Omental fat pad (tissue), 3 donors: ENCODE measurements at regions not wholly inside any gene's neighbourhood (a gene's known extent, or its start where the extent isn't known, plus 50 kb on each side); places are given as distances from the start of the nearest gene placed in this dataset.

Experiments
- ATAC-seq: fragments of 150-250 bp; one replicate; pipeline ENCODE4 v1.9.1; 2016; ENCODE audit warnings: mild to moderate bottlenecking, moderate library complexity; ENCODE audit not compliant: low FRiP score
- DNase-seq: peaks from one replicate; pipeline ENCODE4 v3.0.0-alpha.2; 2019; ENCODE audit warnings: low spot score
- CTCF ChIP-seq, 3 donors: fragments of 450-650 bp; IDR thresholded peaks; one replicate each; pipeline ENCODE4 v1.5.1; 2016 to 2017; ENCODE audit warnings: antibody characterized with exemption in 3 of 3, mild to moderate bottlenecking in 3 of 3, moderate library complexity in 2 of 3

- DNase-seq = no peak
- no peak for ATAC-seq
- TF ChIP-seq CTCF (IDR thresholded peaks at IDR 0.05) = no peak
Observed at GRCh38 chr1:90417126-90417525, 300.0 kb downstream of the BARHL2 start.

- no peak for ATAC-seq
- TF ChIP-seq CTCF (IDR thresholded peaks at IDR 0.05) = no peak
- no peak for DNase-seq
Observed at GRCh38 chr1:90414201-90414600, 302.9 kb downstream of the BARHL2 start.

GRCh38 chr1:90413519-90413918, 303.6 kb downstream of the BARHL2 start:
- TF ChIP-seq CTCF (IDR thresholded peaks at IDR 0.05) = no peak
- no peak for ATAC-seq
- no peak for DNase-seq

- no peak for TF ChIP-seq CTCF (IDR thresholded peaks at IDR 0.05)
- DNase-seq (no peak), ATAC-seq (no peak)
Observed at GRCh38 chr1:90412563-90412962, 304.5 kb downstream of the BARHL2 start.

GRCh38 chr1:90411185-90411584, 305.9 kb downstream of the BARHL2 start:
- no peak for TF ChIP-seq CTCF (IDR thresholded peaks at IDR 0.05)
- ATAC-seq = no peak
- DNase-seq = no peak

- DNase-seq (no peak), ATAC-seq (no peak)
- no peak for TF ChIP-seq CTCF (IDR thresholded peaks at IDR 0.05)
Observed at GRCh38 chr1:90407737-90408136, 309.4 kb downstream of the BARHL2 start.

- TF ChIP-seq CTCF (IDR thresholded peaks at IDR 0.05) = no peak
- ATAC-seq (no peak), DNase-seq (no peak)
Observed at GRCh38 chr1:90405726-90406125, 311.4 kb downstream of the BARHL2 start.
